Parathyroid adenoma (tissue), 2 donors: ENCODE measurements at regions not wholly inside any gene's neighbourhood (a gene's known extent, or its start where the extent isn't known, plus 50 kb on each side); places are given as distances from the start of the nearest gene placed in this dataset.
A peak's percentile ranks its signal among the peaks of the same experiment; 100 is the strongest.

ENCODE experiments used
- H2AFZ ChIP-seq: fragments of 300-600 bp; sonication (generic); one replicate; pipeline ENCODE4 v1.7.0; 2017; ENCODE audit warnings: antibody characterized with exemption, mild to moderate bottlenecking
- H3K27ac ChIP-seq: fragments of 300-600 bp; sonication (generic); one replicate; pipeline ENCODE4 v1.7.0; 2017
- H3K27me3 ChIP-seq: fragments of 300-600 bp; sonication (generic); one replicate; pipeline ENCODE4 v1.7.0; 2017; ENCODE audit warnings: low read length; ENCODE audit not compliant: control insufficient read depth, insufficient read depth
- H3K36me3 ChIP-seq: fragments of 300-600 bp; sonication (generic); one replicate; pipeline ENCODE4 v1.7.0; 2017; ENCODE audit warnings: low read length; ENCODE audit not compliant: control insufficient read depth, insufficient read depth
- H3K4me1 ChIP-seq: fragments of 300-600 bp; sonication (generic); one replicate; pipeline ENCODE4 v1.7.0; 2017; ENCODE audit warnings: control low read depth
- H3K4me2 ChIP-seq: fragments of 300-600 bp; sonication (generic); one replicate; pipeline ENCODE4 v1.7.0; 2017; ENCODE audit warnings: low read length
- H3K4me3 ChIP-seq: fragments of 300-600 bp; sonication (generic); one replicate; pipeline ENCODE4 v1.7.0; 2017; ENCODE audit warnings: low read depth, low read length
- H3K79me2 ChIP-seq: fragments of 300-600 bp; sonication (generic); one replicate; pipeline ENCODE4 v1.7.0; 2017; ENCODE audit warnings: control low read depth
- H3K9ac ChIP-seq: fragments of 300-600 bp; sonication (generic); one replicate; pipeline ENCODE4 v1.7.0; 2017; ENCODE audit warnings: mild to moderate bottlenecking
- H3K9me3 ChIP-seq: fragments of 300-600 bp; sonication (generic); one replicate; pipeline ENCODE4 v1.7.0; 2017; ENCODE audit warnings: low read length; ENCODE audit not compliant: control insufficient read depth
- TF ChIP-seq, protein P1 (sequence below): fragments of 300-600 bp; sonication (generic); IDR thresholded peaks from one replicate; pipeline ENCODE4 v1.7.0; 2017; ENCODE audit warnings: antibody characterized with exemption, mild to moderate bottlenecking
- donor health status: primary hyperparathyroidism.

DNA sequence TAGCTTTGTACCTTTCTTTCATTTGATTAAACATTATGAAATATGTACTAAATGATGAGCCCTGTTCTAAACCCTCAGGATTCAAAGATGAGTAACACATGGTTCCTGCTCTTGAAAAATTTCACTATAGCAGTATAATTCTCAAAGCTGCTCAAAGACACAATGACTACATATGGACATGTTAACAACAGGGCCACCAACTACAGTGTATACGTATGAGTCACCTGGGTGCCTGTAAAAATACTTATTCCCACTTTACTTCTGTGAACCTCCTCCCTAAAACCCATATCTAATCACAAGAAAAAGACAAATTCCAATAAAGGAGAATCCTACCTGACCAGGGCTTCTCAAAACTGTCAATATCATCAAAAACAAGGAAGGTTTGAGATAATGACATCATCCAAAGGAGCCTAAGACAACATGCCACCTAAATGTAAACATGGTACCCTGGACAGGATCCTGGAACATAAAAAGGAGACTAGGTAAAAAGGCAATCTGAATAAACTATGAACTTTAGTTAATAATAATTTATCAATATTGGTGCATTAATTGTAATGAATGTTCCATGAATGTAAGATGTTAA lies 84.7 kb downstream of the FAM161A start:
- Histone ChIP-seq H3K4me2 (no peak overlapping the region), H3K9me3 (no peaks in the 10 kb centered on the region)
- TF ChIP-seq, protein P1, sequence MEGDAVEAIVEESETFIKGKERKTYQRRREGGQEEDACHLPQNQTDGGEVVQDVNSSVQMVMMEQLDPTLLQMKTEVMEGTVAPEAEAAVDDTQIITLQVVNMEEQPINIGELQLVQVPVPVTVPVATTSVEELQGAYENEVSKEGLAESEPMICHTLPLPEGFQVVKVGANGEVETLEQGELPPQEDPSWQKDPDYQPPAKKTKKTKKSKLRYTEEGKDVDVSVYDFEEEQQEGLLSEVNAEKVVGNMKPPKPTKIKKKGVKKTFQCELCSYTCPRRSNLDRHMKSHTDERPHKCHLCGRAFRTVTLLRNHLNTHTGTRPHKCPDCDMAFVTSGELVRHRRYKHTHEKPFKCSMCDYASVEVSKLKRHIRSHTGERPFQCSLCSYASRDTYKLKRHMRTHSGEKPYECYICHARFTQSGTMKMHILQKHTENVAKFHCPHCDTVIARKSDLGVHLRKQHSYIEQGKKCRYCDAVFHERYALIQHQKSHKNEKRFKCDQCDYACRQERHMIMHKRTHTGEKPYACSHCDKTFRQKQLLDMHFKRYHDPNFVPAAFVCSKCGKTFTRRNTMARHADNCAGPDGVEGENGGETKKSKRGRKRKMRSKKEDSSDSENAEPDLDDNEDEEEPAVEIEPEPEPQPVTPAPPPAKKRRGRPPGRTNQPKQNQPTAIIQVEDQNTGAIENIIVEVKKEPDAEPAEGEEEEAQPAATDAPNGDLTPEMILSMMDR, result no peak

DNA sequence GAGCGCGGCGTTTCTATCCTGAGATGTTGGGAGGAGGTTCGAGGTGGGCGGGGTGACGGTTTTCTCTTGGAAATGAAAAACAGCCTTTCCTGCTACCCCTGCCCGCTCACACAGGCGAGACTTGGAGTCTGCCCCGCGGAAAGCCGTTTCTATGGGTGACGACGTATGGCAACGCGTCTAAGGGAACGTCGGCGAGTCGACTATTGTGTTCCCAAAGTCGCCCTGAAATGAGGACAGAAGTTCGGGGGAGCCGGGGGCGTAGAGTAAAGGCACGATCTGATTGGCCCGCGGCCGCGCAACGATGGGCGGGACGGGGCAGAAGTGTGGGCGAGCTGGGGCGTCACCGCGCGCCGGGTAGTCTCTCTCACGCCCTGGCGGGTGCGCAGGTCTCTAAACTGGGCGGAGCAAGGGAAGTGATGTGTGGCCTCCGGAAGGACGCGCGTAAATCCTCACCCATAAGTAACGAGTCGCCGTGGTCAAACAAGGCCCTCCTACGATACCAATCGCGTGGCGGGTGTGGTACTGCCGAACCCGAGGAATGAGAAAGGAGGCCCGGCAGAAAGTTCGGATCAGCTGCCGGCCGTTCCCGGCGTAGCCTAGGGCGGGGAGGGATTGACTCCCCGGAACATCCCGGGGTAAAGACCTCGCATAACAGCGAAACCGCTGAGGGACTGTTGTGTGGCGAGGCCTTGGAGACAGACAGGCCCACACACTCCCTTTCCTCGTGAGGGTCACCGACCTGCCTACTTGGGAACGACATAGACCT lies 89.6 kb downstream of the FAM161A start:
- Histone ChIP-seq H3K9ac (peak overlapping the region; percentile 91), H3K27me3 (no peaks in the 10 kb centered on the region), H3K4me2 (peak overlapping the region; percentile 66), H3K4me1 (no peaks in the 10 kb centered on the region), H3K36me3 (peaks cover 3% of the 10 kb centered on the region), H3K27ac (peak overlapping the region; percentile 99), H3K4me3 (peak overlapping the region; percentile 85), H2AFZ (peak overlapping the region; percentile 98), H3K9me3 (no peaks in the 10 kb centered on the region), H3K79me2 (no peaks in the 10 kb centered on the region)
- TF ChIP-seq, protein P1, result no peak

More for the DNA sequence above, 84.7 kb downstream of the FAM161A start:
- H3K36me3 ChIP-seq, result peaks cover 3% of the 10 kb centered on the region
- no peak overlapping the region for H3K4me3 ChIP-seq
- no peak overlapping the region for H3K9ac ChIP-seq
- no peaks in the 10 kb centered on the region for H3K4me1 ChIP-seq
- no peak overlapping the region for H3K27ac ChIP-seq
- H2AFZ ChIP-seq, result no peak overlapping the region
- H3K27me3 ChIP-seq, result no peaks in the 10 kb centered on the region
- no peaks in the 10 kb centered on the region for H3K79me2 ChIP-seq

DNA sequence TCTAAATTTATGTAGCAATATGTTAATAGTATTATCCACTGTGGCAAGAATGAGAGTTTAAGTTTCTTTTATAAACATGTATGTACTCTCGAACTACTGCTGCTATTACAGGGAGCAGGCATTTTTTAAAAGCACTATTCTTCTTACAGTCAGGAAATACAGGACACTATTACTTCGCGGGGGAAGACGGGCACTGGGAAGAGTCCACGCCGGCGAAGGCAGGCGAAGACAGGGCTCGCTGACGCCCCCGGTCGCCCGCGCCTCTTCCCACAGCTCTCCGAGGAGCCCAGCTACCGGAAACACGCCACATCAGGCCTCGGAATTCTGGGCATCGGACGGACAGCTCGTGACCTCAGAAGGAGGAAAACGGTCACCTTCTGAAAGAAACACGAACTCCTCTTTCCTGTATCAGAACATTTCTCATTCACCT lies 90.2 kb downstream of the FAM161A start:
- H3K9me3 ChIP-seq, result no peaks in the 10 kb centered on the region
- peak overlapping the region; percentile 91 for H3K9ac ChIP-seq
- H3K27ac ChIP-seq, result peak overlapping the region; percentile 99
- peaks cover 3% of the 10 kb centered on the region for H3K36me3 ChIP-seq
- TF ChIP-seq, protein P1, result no peak
- no peaks in the 10 kb centered on the region for H3K79me2 ChIP-seq
- no peaks in the 10 kb centered on the region for H3K27me3 ChIP-seq
- peak overlapping the region; percentile 85 for H3K4me3 ChIP-seq
- H3K4me1 ChIP-seq, result no peaks in the 10 kb centered on the region
- peak overlapping the region; percentile 98 for H2AFZ ChIP-seq
- H3K4me2 ChIP-seq, result peak overlapping the region; percentile 66

DNA sequence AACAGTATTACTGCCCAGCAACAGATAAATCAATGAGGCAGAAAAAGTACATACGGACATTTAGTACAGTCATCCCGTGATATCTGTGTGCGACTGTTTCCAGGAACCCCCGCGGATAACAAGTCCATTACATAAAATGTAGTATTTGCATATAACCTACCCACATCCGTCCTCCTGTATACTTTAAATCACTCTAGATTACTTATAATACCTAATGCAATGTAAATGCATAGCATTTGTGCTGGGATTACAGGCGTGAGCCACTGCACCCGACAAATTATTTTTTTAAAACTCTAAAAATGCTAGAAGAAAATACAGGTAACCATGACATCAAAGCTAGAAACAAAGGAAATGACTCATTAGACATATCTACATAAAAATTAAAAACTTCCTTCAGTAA lies 91.6 kb downstream of the FAM161A start:
- Histone ChIP-seq H3K4me1 (no peaks in the 10 kb centered on the region), H3K4me3 (no peak overlapping the region), H3K36me3 (peaks cover 3% of the 10 kb centered on the region), H3K27me3 (no peaks in the 10 kb centered on the region), H2AFZ (no peak overlapping the region), H3K27ac (no peak overlapping the region), H3K79me2 (no peaks in the 10 kb centered on the region), H3K4me2 (no peak overlapping the region), H3K9ac (no peak overlapping the region), H3K9me3 (no peaks in the 10 kb centered on the region)
- TF ChIP-seq, protein P1, result no peak
